ENCODE measurements at regions not wholly inside any gene's neighbourhood (a gene's known extent, or its start where the extent isn't known, plus 50 kb on each side); places are given as distances from the start of the nearest gene placed in this dataset.

DNA sequence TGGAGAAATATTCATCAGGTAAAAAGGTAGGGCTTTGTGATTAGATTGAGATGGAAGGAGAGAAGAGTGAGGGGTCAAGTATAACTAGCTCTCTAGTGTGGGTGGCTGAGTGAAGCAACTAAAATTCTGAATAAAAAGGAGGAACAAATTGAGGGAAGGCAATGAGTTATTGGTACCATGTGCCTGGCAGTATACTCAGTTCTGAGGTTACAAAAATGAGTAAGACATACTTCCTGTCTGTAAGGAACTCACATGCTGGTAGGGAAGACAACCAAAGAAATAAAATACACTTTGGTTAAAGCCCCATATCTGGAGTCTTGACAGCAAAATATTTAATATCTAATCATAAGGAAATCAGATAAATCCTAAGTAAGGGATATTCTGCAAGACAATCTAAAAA, 476.8 kb upstream of the C9orf72 start:
- TF ChIP-seq EZH2phosphoT487 (IDR thresholded peaks at IDR 0.05; ENCODE audit: low read depth) (no peak), CTCF (IDR thresholded peaks at IDR 0.05; ENCODE audit: low read depth, low read length) (no peak)
- no peak overlapping the region for H3K27ac ChIP-seq (ENCODE audit: low read length)
- no peak overlapping the region for H3K9ac ChIP-seq (ENCODE audit: low read length)
- no peak overlapping the region for H3K4me2 ChIP-seq (ENCODE audit: low read length)
- H3K9me3 ChIP-seq (ENCODE audit: insufficient read depth, low read length), result no peaks in the 10 kb centered on the region
- H3K4me3 ChIP-seq (ENCODE audit: low read length), result no peak overlapping the region
- peaks cover 13% of the 10 kb centered on the region for H3K4me1 ChIP-seq (ENCODE audit: low read length)
- H3K79me2 ChIP-seq (ENCODE audit: low read length), result no peaks in the 10 kb centered on the region
- no peaks in the 10 kb centered on the region for H3K36me3 ChIP-seq (replicated peaks; ENCODE audit: low read depth, low read length)
- no peak overlapping the region for H2AFZ ChIP-seq (ENCODE audit: low read depth, low read length)
- H4K20me1 ChIP-seq (ENCODE audit: insufficient read depth, low read length), result no peaks in the 10 kb centered on the region
- H3K27me3 ChIP-seq (ENCODE audit: low read depth, low read length), result no peaks in the 10 kb centered on the region

GRCh38 chr9:28050941-28051340, 477.7 kb upstream of the C9orf72 start:
- Histone ChIP-seq H3K79me2 (ENCODE audit: low read length) (no peaks in the 10 kb centered on the region), H3K9me3 (ENCODE audit: insufficient read depth, low read length) (no peaks in the 10 kb centered on the region), H3K36me3 (replicated peaks; ENCODE audit: low read depth, low read length) (no peaks in the 10 kb centered on the region), H2AFZ (ENCODE audit: low read depth, low read length) (no peak overlapping the region), H3K4me2 (ENCODE audit: low read length) (no peak overlapping the region), H3K27ac (ENCODE audit: low read length) (no peak overlapping the region), H4K20me1 (ENCODE audit: insufficient read depth, low read length) (no peaks in the 10 kb centered on the region), H3K4me3 (ENCODE audit: low read length) (no peak overlapping the region), H3K4me1 (ENCODE audit: low read length) (peaks cover 13% of the 10 kb centered on the region), H3K9ac (ENCODE audit: low read length) (no peak overlapping the region), H3K27me3 (ENCODE audit: low read depth, low read length) (no peaks in the 10 kb centered on the region)
- no peak for TF ChIP-seq CTCF (IDR thresholded peaks at IDR 0.05; ENCODE audit: low read depth, low read length)
- TF ChIP-seq EZH2phosphoT487 (IDR thresholded peaks at IDR 0.05; ENCODE audit: low read depth), result no peak

GRCh38 chr9:28051559-28052503, 478.6 kb upstream of the C9orf72 start:
- Histone ChIP-seq H3K4me1 (ENCODE audit: low read length) (peaks cover 13% of the 10 kb centered on the region), H3K4me3 (ENCODE audit: low read length) (no peak overlapping the region), H4K20me1 (ENCODE audit: insufficient read depth, low read length) (no peaks in the 10 kb centered on the region), H3K9me3 (ENCODE audit: insufficient read depth, low read length) (no peaks in the 10 kb centered on the region), H3K9ac (ENCODE audit: low read length) (no peak overlapping the region), H3K27ac (ENCODE audit: low read length) (no peak overlapping the region), H2AFZ (ENCODE audit: low read depth, low read length) (no peak overlapping the region), H3K79me2 (ENCODE audit: low read length) (no peaks in the 10 kb centered on the region), H3K27me3 (ENCODE audit: low read depth, low read length) (no peaks in the 10 kb centered on the region), H3K36me3 (replicated peaks; ENCODE audit: low read depth, low read length) (no peaks in the 10 kb centered on the region), H3K4me2 (ENCODE audit: low read length) (no peak overlapping the region)
- TF ChIP-seq EZH2phosphoT487 (IDR thresholded peaks at IDR 0.05; ENCODE audit: low read depth) (no peak), CTCF (IDR thresholded peaks at IDR 0.05; ENCODE audit: low read depth, low read length) (no peak)

DNA sequence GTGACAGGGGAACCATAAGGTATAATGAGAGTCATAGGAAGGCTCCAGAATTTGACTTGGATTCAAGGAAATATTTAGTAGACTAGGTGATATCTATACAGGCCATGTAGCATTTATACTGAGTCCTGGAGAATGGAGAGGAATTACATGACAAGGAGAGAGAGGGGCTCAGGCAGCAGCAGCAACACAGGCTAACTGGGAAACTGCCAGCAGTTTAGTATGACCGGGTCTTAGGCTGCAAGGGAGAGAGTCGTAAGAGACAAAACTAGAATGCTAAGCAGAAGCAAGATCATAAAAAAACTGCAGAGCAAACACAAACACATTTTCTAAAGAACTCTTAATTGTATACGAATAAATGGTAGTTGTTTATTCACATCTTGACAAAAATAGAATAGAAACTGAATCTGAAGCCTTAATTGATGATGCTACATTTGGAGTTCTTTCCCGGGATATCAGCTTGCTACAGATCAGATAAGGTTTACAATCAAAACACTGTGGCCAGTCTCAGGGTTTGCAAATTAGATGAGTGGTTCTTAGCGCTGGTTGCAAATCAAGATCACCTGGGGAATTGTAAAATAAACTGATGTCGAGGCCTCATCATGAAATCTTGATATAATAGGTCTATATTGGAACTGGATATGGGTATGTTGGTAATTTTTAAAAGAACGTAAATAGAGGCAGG, 480.0 kb upstream of the C9orf72 start:
- Histone ChIP-seq H3K9ac (ENCODE audit: low read length) (no peak overlapping the region), H3K27ac (ENCODE audit: low read length) (no peak overlapping the region), H3K4me1 (ENCODE audit: low read length) (peaks cover 13% of the 10 kb centered on the region), H4K20me1 (ENCODE audit: insufficient read depth, low read length) (no peaks in the 10 kb centered on the region), H3K9me3 (ENCODE audit: insufficient read depth, low read length) (no peaks in the 10 kb centered on the region), H3K36me3 (replicated peaks; ENCODE audit: low read depth, low read length) (no peaks in the 10 kb centered on the region), H3K27me3 (ENCODE audit: low read depth, low read length) (no peaks in the 10 kb centered on the region), H3K79me2 (ENCODE audit: low read length) (no peaks in the 10 kb centered on the region), H3K4me3 (ENCODE audit: low read length) (no peak overlapping the region), H3K4me2 (ENCODE audit: low read length) (no peak overlapping the region), H2AFZ (ENCODE audit: low read depth, low read length) (no peak overlapping the region)
- TF ChIP-seq EZH2phosphoT487 (IDR thresholded peaks at IDR 0.05; ENCODE audit: low read depth) (no peak), CTCF (IDR thresholded peaks at IDR 0.05; ENCODE audit: low read depth, low read length) (no peak)
